ENCODE measurements at regions not wholly inside any gene's neighbourhood (a gene's known extent, or its start where the extent isn't known, plus 50 kb on each side); places are given as distances from the start of the nearest gene placed in this dataset.

GRCh38 chr15:47561102-47561501 is 156.2 kb upstream of the SEMA6D start:
- DNase-seq: no peak

- no peak for DNase-seq
Observed at GRCh38 chr15:47565949-47566348, 151.4 kb upstream of the SEMA6D start.

GRCh38 chr15:47566610-47567009 is 150.7 kb upstream of the SEMA6D start:
- no peak for DNase-seq

- no peak for DNase-seq
Observed at GRCh38 chr15:47568030-47568429, 149.3 kb upstream of the SEMA6D start.

GRCh38 chr15:47570044-47570443 is 147.3 kb upstream of the SEMA6D start:
- DNase-seq: no peak

GRCh38 chr15:47570451-47570850 is 146.9 kb upstream of the SEMA6D start:
- no peak for DNase-seq

- no peak for DNase-seq
Observed at GRCh38 chr15:47570881-47571640, 146.2 kb upstream of the SEMA6D start.

GRCh38 chr15:47573673-47574072 is 143.6 kb upstream of the SEMA6D start:
- DNase-seq: no peak

- no peak for DNase-seq
Observed at GRCh38 chr15:47577000-47577399, 140.3 kb upstream of the SEMA6D start.

- DNase-seq: no peak
Observed at GRCh38 chr15:47577461-47577860, 139.8 kb upstream of the SEMA6D start.

GRCh38 chr15:47582233-47582632 is 135.1 kb upstream of the SEMA6D start:
- DNase-seq: no peak

- DNase-seq: no peak
Observed at GRCh38 chr15:47584316-47584715, 133.0 kb upstream of the SEMA6D start.

GRCh38 chr15:47586653-47587224 is 130.6 kb upstream of the SEMA6D start:
- DNase-seq: no peak

GRCh38 chr15:47587940-47588802 is 129.1 kb upstream of the SEMA6D start:
- no peak for DNase-seq

- no peak for DNase-seq
Observed at GRCh38 chr15:47588958-47589357, 128.3 kb upstream of the SEMA6D start.

GRCh38 chr15:47598996-47599395 is 118.3 kb upstream of the SEMA6D start:
- DNase-seq: no peak

- DNase-seq: no peak
Observed at GRCh38 chr15:47599806-47600205, 117.5 kb upstream of the SEMA6D start.

- no peak for DNase-seq
Observed at GRCh38 chr15:47602121-47602520, 115.2 kb upstream of the SEMA6D start.

- DNase-seq: no peak
Observed at GRCh38 chr15:47603026-47603425, 114.3 kb upstream of the SEMA6D start.

GRCh38 chr15:47607695-47608094 is 109.6 kb upstream of the SEMA6D start:
- no peak for DNase-seq

GRCh38 chr15:47609693-47610092 is 107.6 kb upstream of the SEMA6D start:
- no peak for DNase-seq

GRCh38 chr15:47610736-47611135 is 106.6 kb upstream of the SEMA6D start:
- DNase-seq: no peak

GRCh38 chr15:47614360-47615011 is 102.8 kb upstream of the SEMA6D start:
- no peak for DNase-seq

All from GDM1 (cell line).